ENCODE measurements at regions not wholly inside any gene's neighbourhood (a gene's known extent, or its start where the extent isn't known, plus 50 kb on each side); places are given as distances from the start of the nearest gene placed in this dataset.

GRCh38 chr2:18271370-18272147 is 288.9 kb downstream of the RDH14 start:
- no peak for TF ChIP-seq CTCF (IDR thresholded peaks at IDR 0.05)
- TF ChIP-seq POLR2A (IDR thresholded peaks at IDR 0.05), result no peak
